ENCODE measurements at regions not wholly inside any gene's neighbourhood (a gene's known extent, or its start where the extent isn't known, plus 50 kb on each side); places are given as distances from the start of the nearest gene placed in this dataset.

DNA sequence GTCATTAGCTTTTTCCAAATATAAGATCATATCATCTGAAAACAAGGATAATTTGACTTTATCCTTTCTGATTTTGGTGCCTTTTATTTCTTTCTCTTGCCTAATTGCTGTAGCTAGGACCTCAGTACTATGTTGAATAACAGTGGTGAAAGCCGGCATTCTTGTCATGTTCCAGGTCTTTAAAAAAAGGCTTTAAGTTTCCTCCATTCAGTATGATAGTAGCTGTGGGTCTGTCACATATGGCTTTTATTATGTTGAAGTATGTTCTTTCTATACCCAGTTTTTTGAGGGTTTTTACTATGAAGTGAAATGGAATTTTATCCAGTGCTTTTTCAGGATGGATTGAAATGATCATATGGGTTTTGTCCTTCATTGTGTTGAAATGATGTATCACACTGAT is 115.8 kb downstream of the DUSP10 start:
- Histone ChIP-seq H4K20me1 (ENCODE audit: insufficient read depth, low read length) (no peaks in the 10 kb centered on the region), H3K36me3 (ENCODE audit: insufficient read depth, low read length) (no peaks in the 10 kb centered on the region), H3K4me3 (ENCODE audit: low read depth, low read length, poor library complexity, severe bottlenecking) (no peak overlapping the region), H3K9me3 (ENCODE audit: low read length) (no peaks in the 10 kb centered on the region), H2AFZ (ENCODE audit: low read length) (no peak overlapping the region), H3K4me2 (ENCODE audit: low read length) (no peak overlapping the region), H3K79me2 (ENCODE audit: insufficient read depth, low read depth, low read length) (no peaks in the 10 kb centered on the region), H3K4me1 (ENCODE audit: insufficient read depth, low read length, poor library complexity, severe bottlenecking) (no peaks in the 10 kb centered on the region), H3K9me2 (ENCODE audit: insufficient read depth, low read length) (no peaks in the 10 kb centered on the region), H3K27ac (ENCODE audit: low read depth, low read length, poor library complexity, severe bottlenecking) (no peak overlapping the region)
- BruUV-seq (replicated peaks): no TSS peak
- intact Hi-C loops (cut with micrococcal nuclease; ENCODE audit: unreplicated experiment): no loop called here
- POLR2A ChIA-PET: no interaction called here
- DNase-seq (ENCODE audit: low spot score): no peak
- CTCF ChIA-PET (ENCODE audit: unreplicated experiment): no interaction called here
- TF ChIP-seq, protein P1, sequence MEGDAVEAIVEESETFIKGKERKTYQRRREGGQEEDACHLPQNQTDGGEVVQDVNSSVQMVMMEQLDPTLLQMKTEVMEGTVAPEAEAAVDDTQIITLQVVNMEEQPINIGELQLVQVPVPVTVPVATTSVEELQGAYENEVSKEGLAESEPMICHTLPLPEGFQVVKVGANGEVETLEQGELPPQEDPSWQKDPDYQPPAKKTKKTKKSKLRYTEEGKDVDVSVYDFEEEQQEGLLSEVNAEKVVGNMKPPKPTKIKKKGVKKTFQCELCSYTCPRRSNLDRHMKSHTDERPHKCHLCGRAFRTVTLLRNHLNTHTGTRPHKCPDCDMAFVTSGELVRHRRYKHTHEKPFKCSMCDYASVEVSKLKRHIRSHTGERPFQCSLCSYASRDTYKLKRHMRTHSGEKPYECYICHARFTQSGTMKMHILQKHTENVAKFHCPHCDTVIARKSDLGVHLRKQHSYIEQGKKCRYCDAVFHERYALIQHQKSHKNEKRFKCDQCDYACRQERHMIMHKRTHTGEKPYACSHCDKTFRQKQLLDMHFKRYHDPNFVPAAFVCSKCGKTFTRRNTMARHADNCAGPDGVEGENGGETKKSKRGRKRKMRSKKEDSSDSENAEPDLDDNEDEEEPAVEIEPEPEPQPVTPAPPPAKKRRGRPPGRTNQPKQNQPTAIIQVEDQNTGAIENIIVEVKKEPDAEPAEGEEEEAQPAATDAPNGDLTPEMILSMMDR (conservative IDR thresholded peaks at IDR 0.05; ENCODE audit: low read length): no peak
- no peak for TF ChIP-seq EZH2phosphoT487 (IDR thresholded peaks at IDR 0.05; ENCODE audit: borderline replicate concordance, low read depth, low read length)

DNA sequence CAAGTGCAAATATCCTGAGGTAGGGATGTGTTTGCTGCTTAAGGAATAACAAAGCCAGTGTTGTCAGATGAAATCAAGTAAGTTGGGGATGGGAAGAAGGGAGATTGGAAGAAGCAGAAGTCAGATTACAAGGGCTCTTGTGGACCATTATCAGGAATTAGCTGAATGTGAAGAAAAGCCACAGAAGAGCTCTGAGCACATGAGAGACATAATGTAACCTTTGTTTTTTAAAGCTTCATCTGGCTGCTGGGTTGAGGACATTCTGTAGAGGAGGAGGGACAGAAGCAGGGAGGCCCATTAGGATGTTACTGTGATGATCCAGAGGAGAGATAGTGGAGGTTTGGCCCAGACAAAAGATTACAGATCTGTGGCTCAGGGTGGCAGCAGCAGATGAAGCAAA is 111.7 kb downstream of the DUSP10 start:
- no peak overlapping the region for H3K4me3 ChIP-seq (ENCODE audit: low read depth, low read length, poor library complexity, severe bottlenecking)
- no peaks in the 10 kb centered on the region for H3K9me3 ChIP-seq (ENCODE audit: low read length)
- no peaks in the 10 kb centered on the region for H3K79me2 ChIP-seq (ENCODE audit: insufficient read depth, low read depth, low read length)
- TF ChIP-seq EZH2phosphoT487 (IDR thresholded peaks at IDR 0.05; ENCODE audit: borderline replicate concordance, low read depth, low read length): no peak
- TF ChIP-seq, protein P1 (conservative IDR thresholded peaks at IDR 0.05; ENCODE audit: low read length): no peak
- H2AFZ ChIP-seq (ENCODE audit: low read length): no peak overlapping the region
- no peaks in the 10 kb centered on the region for H3K9me2 ChIP-seq (ENCODE audit: insufficient read depth, low read length)
- H3K27ac ChIP-seq (ENCODE audit: low read depth, low read length, poor library complexity, severe bottlenecking): no peak overlapping the region
- ChIA-PET CTCF (ENCODE audit: unreplicated experiment) (no interaction called here), POLR2A (no interaction called here)
- H3K4me2 ChIP-seq (ENCODE audit: low read length): no peak overlapping the region
- no peak for DNase-seq (ENCODE audit: low spot score)
- intact Hi-C loops (cut with micrococcal nuclease; ENCODE audit: unreplicated experiment): no loop called here
- no peaks in the 10 kb centered on the region for H3K4me1 ChIP-seq (ENCODE audit: insufficient read depth, low read length, poor library complexity, severe bottlenecking)
- H3K36me3 ChIP-seq (ENCODE audit: insufficient read depth, low read length): no peaks in the 10 kb centered on the region
- H4K20me1 ChIP-seq (ENCODE audit: insufficient read depth, low read length): no peaks in the 10 kb centered on the region
- BruUV-seq (replicated peaks): no TSS peak

DNA sequence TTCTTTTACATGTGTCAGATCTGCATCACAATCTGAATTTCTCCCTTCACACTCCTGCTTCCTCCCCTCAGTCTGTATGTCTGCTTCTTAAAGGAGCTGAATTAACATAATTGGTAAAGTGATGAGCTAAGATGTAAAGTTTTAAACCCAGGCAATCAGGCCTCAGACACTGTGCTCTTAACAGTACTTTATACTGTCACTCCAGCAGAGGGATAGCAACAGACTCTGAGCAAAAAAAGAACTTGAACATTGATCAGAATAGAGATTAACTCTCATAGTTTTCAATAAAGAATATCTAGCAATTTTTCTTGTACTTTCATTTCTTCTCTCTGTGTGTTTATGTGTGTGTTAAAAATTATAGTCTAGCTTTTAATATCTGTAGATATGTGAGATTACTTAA is 110.3 kb downstream of the DUSP10 start:
- no peaks in the 10 kb centered on the region for H3K9me2 ChIP-seq (ENCODE audit: insufficient read depth, low read length)
- no peaks in the 10 kb centered on the region for H3K9me3 ChIP-seq (ENCODE audit: low read length)
- no peaks in the 10 kb centered on the region for H3K79me2 ChIP-seq (ENCODE audit: insufficient read depth, low read depth, low read length)
- H3K4me1 ChIP-seq (ENCODE audit: insufficient read depth, low read length, poor library complexity, severe bottlenecking): no peaks in the 10 kb centered on the region
- H4K20me1 ChIP-seq (ENCODE audit: insufficient read depth, low read length): no peaks in the 10 kb centered on the region
- ChIA-PET CTCF (ENCODE audit: unreplicated experiment) (no interaction called here), POLR2A (interaction anchor here (0.8 kb wide), 1 partner anchor 31 kb away, joined by 5 read pairs; no protein-coding TSS in a partner anchor)
- H3K4me2 ChIP-seq (ENCODE audit: low read length): no peak overlapping the region
- H2AFZ ChIP-seq (ENCODE audit: low read length): no peak overlapping the region
- H3K4me3 ChIP-seq (ENCODE audit: low read depth, low read length, poor library complexity, severe bottlenecking): no peak overlapping the region
- DNase-seq (ENCODE audit: low spot score): no peak
- intact Hi-C loops (cut with micrococcal nuclease; ENCODE audit: unreplicated experiment): no loop called here
- TF ChIP-seq, protein P1 (conservative IDR thresholded peaks at IDR 0.05; ENCODE audit: low read length): no peak
- TF ChIP-seq EZH2phosphoT487 (IDR thresholded peaks at IDR 0.05; ENCODE audit: borderline replicate concordance, low read depth, low read length): no peak
- no peaks in the 10 kb centered on the region for H3K36me3 ChIP-seq (ENCODE audit: insufficient read depth, low read length)
- no peak overlapping the region for H3K27ac ChIP-seq (ENCODE audit: low read depth, low read length, poor library complexity, severe bottlenecking)
- BruUV-seq (replicated peaks): no TSS peak
